Thyroid gland (tissue), 4 donors: ENCODE measurements at regions not wholly inside any gene's neighbourhood (a gene's known extent, or its start where the extent isn't known, plus 50 kb on each side); places are given as distances from the start of the nearest gene placed in this dataset.

Experiments
- POLR2A ChIP-seq, 2 donors: fragments of 450-650 bp; IDR thresholded peaks; one replicate each; pipeline ENCODE4 v1.6.1; 2017; ENCODE audit warnings: antibody characterized with exemption in 2 of 2, mild to moderate bottlenecking in 2 of 2, moderate library complexity in 1 of 2
- TF ChIP-seq, protein P1 (sequence below), 6 experiments: fragments of 200-600 bp in 3 of 6; fragments of 450-650 bp in 3 of 6; sonication (generic) in 3 of 6; IDR thresholded peaks; one replicate each; pipeline ENCODE4 v1.5.1; 2016 to 2019; ENCODE audit warnings: antibody characterized with exemption in 6 of 6, mild to moderate bottlenecking in 2 of 6, inconsistent platforms in 1 of 6, moderate library complexity in 1 of 6

DNA sequence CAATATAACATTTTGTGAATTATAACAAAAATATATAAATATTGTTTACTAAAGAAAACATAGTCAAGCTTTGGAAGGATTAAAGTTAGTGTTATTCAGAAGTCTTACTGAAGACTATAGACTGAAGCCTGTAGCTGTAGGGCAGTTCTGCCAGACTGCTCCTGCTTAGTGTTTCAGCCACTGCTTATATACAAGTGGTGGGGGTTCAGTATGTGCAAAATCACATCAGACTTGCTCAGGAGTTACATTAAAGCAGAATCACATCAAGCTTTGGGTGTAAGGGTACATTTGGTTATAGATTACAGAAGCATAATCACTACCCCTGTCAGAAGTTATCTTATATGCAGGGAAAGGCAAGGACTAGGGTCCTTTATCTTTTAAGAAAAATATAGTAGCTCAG lies 653.8 kb downstream of the ANKRD7 start:
- TF ChIP-seq, protein P1, sequence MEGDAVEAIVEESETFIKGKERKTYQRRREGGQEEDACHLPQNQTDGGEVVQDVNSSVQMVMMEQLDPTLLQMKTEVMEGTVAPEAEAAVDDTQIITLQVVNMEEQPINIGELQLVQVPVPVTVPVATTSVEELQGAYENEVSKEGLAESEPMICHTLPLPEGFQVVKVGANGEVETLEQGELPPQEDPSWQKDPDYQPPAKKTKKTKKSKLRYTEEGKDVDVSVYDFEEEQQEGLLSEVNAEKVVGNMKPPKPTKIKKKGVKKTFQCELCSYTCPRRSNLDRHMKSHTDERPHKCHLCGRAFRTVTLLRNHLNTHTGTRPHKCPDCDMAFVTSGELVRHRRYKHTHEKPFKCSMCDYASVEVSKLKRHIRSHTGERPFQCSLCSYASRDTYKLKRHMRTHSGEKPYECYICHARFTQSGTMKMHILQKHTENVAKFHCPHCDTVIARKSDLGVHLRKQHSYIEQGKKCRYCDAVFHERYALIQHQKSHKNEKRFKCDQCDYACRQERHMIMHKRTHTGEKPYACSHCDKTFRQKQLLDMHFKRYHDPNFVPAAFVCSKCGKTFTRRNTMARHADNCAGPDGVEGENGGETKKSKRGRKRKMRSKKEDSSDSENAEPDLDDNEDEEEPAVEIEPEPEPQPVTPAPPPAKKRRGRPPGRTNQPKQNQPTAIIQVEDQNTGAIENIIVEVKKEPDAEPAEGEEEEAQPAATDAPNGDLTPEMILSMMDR (IDR thresholded peaks at IDR 0.05): no peak
- TF ChIP-seq POLR2A (IDR thresholded peaks at IDR 0.05): no peak
